Right ventricle myocardium superior (tissue), 1 donor: ENCODE measurements at regions not wholly inside any gene's neighbourhood (a gene's known extent, or its start where the extent isn't known, plus 50 kb on each side); places are given as distances from the start of the nearest gene placed in this dataset.

Experiments
- ATAC-seq: fragments of 200-7000 bp; cut with Tn5 transposase; one replicate; pipeline ENCODE4 v1.9.1; 2020; ENCODE audit warnings: mild to moderate bottlenecking; ENCODE audit not compliant: poor library complexity
- DNase-seq: peaks from one replicate; pipeline ENCODE4 v3.0.0-alpha.2; 2020
- intact Hi-C: fragments of 100-400 bp; cut with DNase I; formaldehyde crosslinking; loops from one replicate; pipeline ENCODE4 v1.11.2; 2022
- donor health status: DM: no; HTN: yes; CAD: no; lungs with severe emphysema.

GRCh38 chr2:160943414-160943813 is 216.8 kb upstream of the TANK start:
- ATAC-seq, result no peak
- no peak for DNase-seq
- intact Hi-C loops, result no loop called here

- DNase-seq (peak; percentile 76), ATAC-seq (peak; percentile 93)
- intact Hi-C loops, result no loop called here
Measured at GRCh38 chr2:160952464-160953254, 207.6 kb upstream of the TANK start.

- DNase-seq (no peak), ATAC-seq (no peak)
- intact Hi-C loops, result no loop called here
Measured at GRCh38 chr2:160955578-160955977, 204.7 kb upstream of the TANK start.

GRCh38 chr2:160956243-160956802 is 203.9 kb upstream of the TANK start:
- intact Hi-C loops, result no loop called here
- DNase-seq (peak; percentile 48), ATAC-seq (peak; percentile 45)

- DNase-seq, result no peak
- ATAC-seq, result no peak
- intact Hi-C loops, result no loop called here
Measured at GRCh38 chr2:160963957-160964356, 196.3 kb upstream of the TANK start.

- DNase-seq (no peak), ATAC-seq (peak; percentile 55)
- intact Hi-C loops, result no loop called here
Measured at GRCh38 chr2:160967523-160967922, 192.7 kb upstream of the TANK start.

- DNase-seq (no peak), ATAC-seq (no peak)
- intact Hi-C loops, result no loop called here
Measured at GRCh38 chr2:160968183-160968582, 192.0 kb upstream of the TANK start.

- intact Hi-C loops, result loop anchor here (10.0 kb wide), 1 partner anchor 646 kb away; no protein-coding TSS in a partner anchor
- DNase-seq (no peak), ATAC-seq (peak; percentile 80)
Measured at GRCh38 chr2:160970052-160970965, 189.9 kb upstream of the TANK start.

- intact Hi-C loops, result loop anchor here (10.0 kb wide), 1 partner anchor 649 kb away; no protein-coding TSS in a partner anchor
Measured at GRCh38 chr2:160973991-160974390, 186.2 kb upstream of the TANK start.

GRCh38 chr2:160974803-160975202 is 185.4 kb upstream of the TANK start:
- intact Hi-C loops, result loop anchor here (10.0 kb wide), 1 partner anchor 650 kb away; no protein-coding TSS in a partner anchor
- DNase-seq (no peak), ATAC-seq (no peak)

More at GRCh38 chr2:160973991-160974390, 186.2 kb upstream of the TANK start:
- ATAC-seq (no peak), DNase-seq (no peak)

- ATAC-seq, result no peak
- intact Hi-C loops, result loop anchor here (10.0 kb wide), 1 partner anchor 652 kb away; no protein-coding TSS in a partner anchor
Measured at GRCh38 chr2:160976797-160977196, 183.4 kb upstream of the TANK start.

GRCh38 chr2:160977376-160977775 is 182.9 kb upstream of the TANK start:
- ATAC-seq, result no peak
- intact Hi-C loops, result loop anchor here (10.0 kb wide), 1 partner anchor 653 kb away; no protein-coding TSS in a partner anchor
- DNase-seq, result no peak

More at GRCh38 chr2:160976797-160977196, 183.4 kb upstream of the TANK start:
- no peak for DNase-seq

GRCh38 chr2:160977854-160978253 is 182.4 kb upstream of the TANK start:
- ATAC-seq (no peak), DNase-seq (no peak)
- intact Hi-C loops, result loop anchor here (10.0 kb wide), 1 partner anchor 653 kb away; no protein-coding TSS in a partner anchor

- intact Hi-C loops, result loop anchor here (10.0 kb wide), 1 partner anchor 700 kb away; no protein-coding TSS in a partner anchor
- DNase-seq (peak; percentile 48), ATAC-seq (peak; percentile 95)
Measured at GRCh38 chr2:160984426-160985077, 175.7 kb upstream of the TANK start.

- ATAC-seq (no peak), DNase-seq (no peak)
- intact Hi-C loops, result loop anchor here (5.0 to 10.0 kb wide), 2 partner anchors 705 to 877 kb away; no protein-coding TSS in a partner anchor
Measured at GRCh38 chr2:160989778-160990177, 170.4 kb upstream of the TANK start.

- intact Hi-C loops, result loop anchor here (5.0 kb wide), 1 partner anchor 881 kb away; no protein-coding TSS in a partner anchor
- DNase-seq (no peak), ATAC-seq (peak; percentile 84)
Measured at GRCh38 chr2:160993654-160994061, 166.6 kb upstream of the TANK start.

- intact Hi-C loops, result loop anchor here (5.0 kb wide), 1 partner anchor 882 kb away; no protein-coding TSS in a partner anchor
- DNase-seq (peak; percentile 47), ATAC-seq (peak; percentile 94)
Measured at GRCh38 chr2:160994141-160995002, 165.9 kb upstream of the TANK start.
